Esophagus mucosa (tissue), 1 donor: ENCODE measurements at regions not wholly inside any gene's neighbourhood (a gene's known extent, or its start where the extent isn't known, plus 50 kb on each side); places are given as distances from the start of the nearest gene placed in this dataset.
"Not testable (repeated sequence)": the region's sequence is repeated elsewhere in the genome, so short reads cannot be mapped to it uniquely, and the experiment has no call there.

ENCODE experiments used
- ATAC-seq: fragments of 200-7000 bp; cut with Tn5 transposase; one replicate; pipeline ENCODE4 v1.9.1; 2020
- donor health status: DM: yes; HTN: yes; CAD: no.

GRCh38 chr4:159552979-159553768, 450.3 kb downstream of the RAPGEF2 start:
- ATAC-seq: no peak

DNA sequence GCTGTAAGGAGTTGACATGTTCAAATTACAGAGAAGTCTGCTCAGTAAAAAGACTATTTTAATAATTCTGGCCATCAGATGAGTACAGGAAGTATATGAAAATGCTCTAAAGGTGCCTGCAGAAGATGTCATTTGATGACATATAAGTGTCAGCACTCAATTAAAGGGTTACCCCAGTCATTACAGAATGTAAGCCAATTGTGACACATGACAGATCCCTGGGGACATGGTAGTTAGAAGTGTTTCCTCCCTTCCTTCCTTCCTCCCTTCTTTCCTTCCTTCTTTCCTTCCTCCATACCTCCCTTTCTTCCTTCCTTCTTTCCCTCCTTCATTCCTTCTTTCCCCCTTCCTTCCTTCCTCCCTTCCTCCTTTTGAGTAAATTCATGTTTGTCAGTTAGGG, 453.0 kb downstream of the RAPGEF2 start:
- ATAC-seq: no peak

DNA sequence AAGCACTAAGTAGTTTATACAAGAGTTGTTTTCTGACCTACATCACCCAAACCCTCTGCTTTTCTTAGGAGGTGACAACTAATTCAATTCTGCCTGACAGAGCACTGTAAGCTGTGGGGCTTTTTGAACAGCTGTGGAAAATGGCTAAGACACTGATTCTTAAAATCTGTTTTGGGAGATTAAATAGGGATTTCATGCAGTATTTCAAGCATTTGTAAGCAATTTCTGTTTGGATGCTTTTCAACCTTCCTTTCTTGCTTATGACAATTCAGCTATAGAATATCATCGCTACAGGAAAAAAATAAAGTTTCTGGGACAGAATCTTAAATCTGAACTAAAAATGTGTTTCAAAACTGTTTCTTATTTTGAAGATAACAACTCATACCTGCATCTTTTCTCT, 459.5 kb downstream of the RAPGEF2 start:
- ATAC-seq: no peak

- no peak for ATAC-seq
Measured at GRCh38 chr4:159563257-159563656, 460.4 kb downstream of the RAPGEF2 start.

DNA sequence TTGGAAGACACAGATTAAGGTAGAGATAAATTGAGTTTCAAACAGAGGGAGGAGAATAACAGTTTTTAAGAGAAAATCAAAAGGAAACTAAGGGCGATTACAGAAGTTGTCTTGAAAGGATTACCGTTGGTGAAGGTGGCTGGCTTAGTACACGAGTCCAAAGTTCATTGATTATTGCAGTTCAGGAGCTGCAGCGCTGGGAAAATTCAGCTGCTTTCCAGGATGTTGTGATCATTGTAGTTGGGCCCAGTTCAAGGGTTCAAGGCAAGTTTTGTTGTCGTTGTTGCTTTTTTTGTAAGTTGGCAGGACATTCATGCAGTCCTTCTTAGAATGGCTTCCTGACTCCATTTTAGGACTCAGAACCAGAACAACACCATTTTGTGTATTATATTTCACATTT, 461.7 kb downstream of the RAPGEF2 start:
- no peak for ATAC-seq

- no peak for ATAC-seq
Measured at GRCh38 chr4:159566786-159567185, 463.9 kb downstream of the RAPGEF2 start.

- no peak for ATAC-seq
Measured at GRCh38 chr4:159577241-159577640, 474.4 kb downstream of the RAPGEF2 start.

DNA sequence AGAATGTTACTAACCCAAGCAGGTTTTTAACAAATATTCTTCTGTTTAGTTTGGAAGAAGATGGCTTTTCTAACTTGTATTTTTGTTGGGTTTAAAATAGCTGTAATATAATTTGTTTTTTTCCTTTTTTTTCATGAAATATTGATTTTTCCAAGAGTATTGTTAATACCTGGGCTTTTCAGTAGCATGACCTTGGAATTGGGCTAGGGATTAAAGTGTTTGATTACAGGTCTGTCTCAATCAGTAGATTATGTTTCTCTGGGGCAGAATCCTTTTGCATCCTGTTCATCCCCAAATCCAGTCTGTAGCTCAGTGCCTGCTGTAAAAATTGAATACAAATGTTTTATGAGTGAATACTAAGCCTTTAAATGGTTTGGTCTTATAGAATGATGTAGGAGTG, 479.8 kb downstream of the RAPGEF2 start:
- no peak for ATAC-seq

DNA sequence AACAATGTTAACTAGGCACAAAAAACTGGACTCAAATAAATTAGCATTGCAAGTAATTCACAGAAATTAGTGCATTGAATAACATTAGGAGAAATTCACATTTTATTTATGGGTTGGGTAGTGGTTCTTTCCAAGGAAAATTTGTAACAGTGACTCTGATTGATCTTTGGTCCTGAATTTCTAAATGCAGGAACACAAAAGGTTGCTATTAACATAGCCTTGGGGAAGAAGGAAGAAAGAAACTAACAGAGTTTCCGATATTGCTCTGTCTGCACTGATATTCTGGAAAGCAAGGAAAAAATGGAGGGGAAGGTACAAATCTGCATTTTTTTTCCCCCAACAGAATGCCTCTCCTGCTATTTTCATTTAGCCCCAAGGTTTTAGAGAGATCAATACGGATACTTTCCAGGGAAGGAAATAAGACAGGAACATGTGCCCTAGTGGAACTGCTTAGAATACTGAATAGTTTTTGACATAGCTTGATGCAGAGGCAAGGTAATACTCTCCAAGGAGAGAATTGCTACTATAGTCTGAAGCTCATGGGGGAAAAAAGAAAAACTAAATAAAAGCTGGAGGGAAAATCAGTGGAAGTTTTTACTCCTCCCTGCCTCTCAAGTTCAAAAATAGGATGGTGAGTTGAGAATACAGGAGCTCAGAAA, 490.1 kb downstream of the RAPGEF2 start:
- no peak for ATAC-seq

GRCh38 chr4:159593681-159594080, 490.8 kb downstream of the RAPGEF2 start:
- ATAC-seq: no peak

- ATAC-seq: no peak
Measured at GRCh38 chr4:159594576-159594975, 491.7 kb downstream of the RAPGEF2 start.

GRCh38 chr4:159595101-159595500, 492.2 kb downstream of the RAPGEF2 start:
- ATAC-seq: not testable (repeated sequence)

DNA sequence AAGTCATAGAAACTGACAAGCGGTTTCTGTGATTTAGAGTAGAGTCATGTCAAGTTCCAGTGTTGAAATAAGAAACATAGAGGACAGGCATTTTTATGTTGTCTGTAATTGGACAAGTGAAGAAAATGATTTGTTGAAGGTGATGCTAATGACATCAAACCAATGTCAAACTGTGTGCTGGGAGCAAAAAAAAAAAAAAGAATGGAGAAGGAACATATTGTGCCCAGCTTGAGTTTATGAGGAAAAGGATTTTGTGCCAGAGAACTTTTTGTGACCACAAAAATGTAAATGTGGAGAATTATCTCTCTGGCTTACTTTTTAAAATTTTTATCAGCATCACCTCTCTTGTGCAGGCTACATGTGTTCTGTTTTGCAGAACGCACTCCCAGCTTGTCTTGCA, 495.7 kb downstream of the RAPGEF2 start:
- ATAC-seq: no peak

DNA sequence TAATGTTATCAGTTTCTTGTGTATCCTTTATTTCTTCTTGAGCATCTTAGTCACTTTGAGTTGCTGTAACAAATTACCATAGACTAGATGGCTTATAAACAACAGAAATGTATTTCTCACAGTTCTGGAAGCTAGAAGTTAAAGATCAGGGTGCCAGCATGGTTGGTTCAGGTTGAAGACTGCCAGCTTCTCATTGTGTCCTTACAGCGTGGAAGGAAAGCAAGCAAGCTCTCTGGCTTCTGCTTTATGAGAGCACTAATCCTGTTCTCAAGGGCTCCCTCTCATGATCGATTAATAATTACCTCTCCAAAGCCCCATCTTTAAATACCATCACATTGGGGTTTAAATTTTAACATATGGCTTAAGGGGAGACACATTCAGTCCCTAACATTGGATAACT, 497.2 kb downstream of the RAPGEF2 start:
- ATAC-seq: no peak

- no peak for ATAC-seq
Measured at GRCh38 chr4:159604781-159605180, 501.9 kb downstream of the RAPGEF2 start.

- ATAC-seq: no peak
Measured at GRCh38 chr4:159606835-159607234, 504.0 kb downstream of the RAPGEF2 start.

DNA sequence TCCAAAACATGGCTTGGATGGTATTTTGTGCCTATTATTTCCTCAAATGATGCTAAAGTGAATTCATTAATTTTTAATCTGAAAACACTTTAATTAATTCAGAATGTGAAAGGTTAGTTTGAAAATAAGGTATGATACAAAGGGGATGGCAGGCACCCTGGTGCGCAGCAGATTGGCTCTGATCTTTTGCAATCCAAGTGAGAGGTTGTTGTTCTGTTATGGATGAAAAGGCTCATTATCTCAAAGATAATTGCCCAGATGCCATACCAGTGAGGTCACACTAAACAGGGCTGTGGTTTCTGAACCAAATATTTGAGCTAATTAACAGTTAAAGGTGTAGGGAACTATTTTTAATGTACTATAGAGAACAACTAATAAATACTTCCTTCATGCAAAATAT, 504.9 kb downstream of the RAPGEF2 start:
- ATAC-seq: no peak

DNA sequence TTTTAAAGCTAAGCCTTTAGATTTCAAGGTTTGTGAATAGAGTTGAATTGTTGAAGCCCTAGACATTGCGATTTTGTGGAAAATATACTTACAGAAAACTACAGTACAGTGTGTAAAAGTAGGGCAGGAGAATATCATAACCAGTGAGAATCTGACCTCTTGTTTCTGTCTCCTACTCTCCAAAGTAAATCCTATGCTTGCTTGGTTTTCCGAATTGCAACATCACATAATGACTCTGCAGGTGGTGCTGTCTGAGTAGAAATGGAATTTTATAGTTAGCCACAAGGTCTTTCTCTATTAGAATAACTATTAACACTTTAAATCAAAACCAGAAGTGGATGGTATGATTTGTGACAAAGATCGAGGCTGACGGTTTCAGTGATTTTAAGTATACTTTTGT, 505.6 kb downstream of the RAPGEF2 start:
- no peak for ATAC-seq

GRCh38 chr4:159632031-159632430, 529.2 kb downstream of the RAPGEF2 start:
- no peak for ATAC-seq

GRCh38 chr4:159639671-159640323, 536.9 kb downstream of the RAPGEF2 start:
- no peak for ATAC-seq

DNA sequence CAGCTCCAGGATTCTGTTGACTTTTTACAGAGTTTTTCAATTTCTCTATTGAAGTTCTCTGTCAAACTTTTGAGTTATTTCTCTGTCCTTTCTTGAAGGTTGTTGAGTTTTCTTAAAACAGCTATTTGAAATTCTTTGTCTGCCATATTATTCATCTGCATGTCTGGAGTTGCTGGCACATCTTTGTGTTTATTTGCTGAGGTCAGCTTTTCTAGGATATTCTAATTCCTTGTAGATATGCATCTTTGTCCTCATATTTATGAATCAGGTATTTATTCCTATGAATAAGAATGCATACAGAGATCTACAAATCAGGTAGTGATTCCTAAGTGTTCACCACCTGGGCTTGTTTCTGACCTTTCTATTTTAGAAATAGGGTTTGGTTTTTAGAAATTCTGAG, 546.4 kb downstream of the RAPGEF2 start:
- ATAC-seq: no peak

- no peak for ATAC-seq
Measured at GRCh38 chr4:159652871-159653270, 550.0 kb downstream of the RAPGEF2 start.

GRCh38 chr4:159655547-159655946, 552.7 kb downstream of the RAPGEF2 start:
- no peak for ATAC-seq

DNA sequence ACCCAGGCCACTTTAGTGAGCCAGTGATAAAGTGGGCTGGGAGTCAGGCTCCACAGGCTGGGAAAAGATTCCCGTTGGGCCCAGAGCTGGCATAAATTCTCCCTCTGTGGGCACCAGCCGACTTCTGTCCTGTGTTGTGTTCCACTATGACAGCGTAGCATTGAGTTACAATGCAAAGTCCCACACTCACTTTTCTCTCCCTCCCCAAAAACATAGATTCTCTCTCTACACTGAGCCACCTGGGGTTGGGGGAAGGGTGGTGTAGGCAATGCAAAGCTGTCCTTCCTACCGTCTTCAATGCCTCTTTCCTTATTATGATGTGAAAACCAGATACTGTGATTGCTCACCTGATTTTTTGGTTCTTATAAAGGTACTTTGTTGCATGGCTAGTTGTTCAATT, 566.2 kb downstream of the RAPGEF2 start:
- ATAC-seq: no peak
